Thyroid gland (tissue), 4 donors: ENCODE measurements at regions not wholly inside any gene's neighbourhood (a gene's known extent, or its start where the extent isn't known, plus 50 kb on each side); places are given as distances from the start of the nearest gene placed in this dataset.
A peak's percentile ranks its signal among the peaks of the same experiment; 100 is the strongest.

Experiments
- DNase-seq, 2 donors: peaks; one replicate each; pipeline ENCODE4 v3.0.0-alpha.2; 2019
- H3K27ac ChIP-seq, 3 donors: fragments of 200-600 bp; sonication (generic); 1 replicate in 2 of 3; 2 replicates in 1 of 3; pipeline ENCODE4 v1.5.1; 2016 to 2019; ENCODE audit warnings: mild to moderate bottlenecking in 1 of 3, moderate library complexity in 1 of 3
- H3K27me3 ChIP-seq: fragments of 200-600 bp; sonication (generic); one replicate; pipeline ENCODE4 v1.5.1; 2019
- H3K36me3 ChIP-seq, 2 donors: fragments of 200-600 bp; sonication (generic); one replicate each; pipeline ENCODE4 v1.5.1; 2016 to 2019
- H3K4me1 ChIP-seq, 2 donors: fragments of 200-600 bp; sonication (generic); one replicate each; pipeline ENCODE4 v1.5.1; 2017 to 2019
- H3K4me3 ChIP-seq, 3 donors: fragments of 200-600 bp; sonication (generic); replicated peaks in 1 of 3; 1 replicate in 2 of 3; 2 replicates in 1 of 3; pipeline ENCODE4 v1.5.1; 2016; ENCODE audit warnings: mild to moderate bottlenecking in 1 of 3
- H3K9me3 ChIP-seq: fragments of 200-600 bp; sonication (generic); one replicate; pipeline ENCODE4 v1.5.1; 2017
- POLR2A ChIP-seq, 2 donors: fragments of 450-650 bp; IDR thresholded peaks; one replicate each; pipeline ENCODE4 v1.6.1; 2017; ENCODE audit warnings: antibody characterized with exemption in 2 of 2, mild to moderate bottlenecking in 2 of 2, moderate library complexity in 1 of 2
- WGBS, 2 donors: methylation state at CpG; one replicate each; pipeline ENCODE4 v1.1.5; 2017; 5-methylcytosine and 5-hydroxymethylcytosine counted together
- intact Hi-C: fragments of 100-400 bp; cut with DNase I; formaldehyde crosslinking; loops from one replicate; pipeline ENCODE4 v1.15.1; 2023
- TF ChIP-seq, protein P1 (sequence below), 6 experiments: fragments of 200-600 bp in 3 of 6; fragments of 450-650 bp in 3 of 6; sonication (generic) in 3 of 6; IDR thresholded peaks; one replicate each; pipeline ENCODE4 v1.5.1; 2016 to 2019; ENCODE audit warnings: antibody characterized with exemption in 6 of 6, mild to moderate bottlenecking in 2 of 6, inconsistent platforms in 1 of 6, moderate library complexity in 1 of 6

DNA sequence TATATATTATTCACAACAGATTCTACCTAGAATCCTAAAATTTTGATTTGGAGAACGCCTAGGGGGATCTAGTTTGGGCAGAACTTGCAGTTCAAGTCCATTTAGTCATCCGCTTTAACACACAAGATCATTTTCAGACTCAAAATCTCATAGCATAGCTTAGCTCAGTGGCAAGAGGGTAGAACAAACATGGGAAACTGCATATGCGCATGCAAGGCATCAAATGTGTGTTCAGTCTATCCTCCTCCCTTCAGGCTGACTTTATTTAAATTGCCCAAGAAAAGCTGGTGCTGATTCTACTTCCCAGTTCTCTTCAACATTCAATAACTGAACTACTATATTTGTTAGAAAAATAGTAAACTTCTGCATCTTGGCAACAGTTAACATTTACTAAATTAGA is 79.6 kb upstream of the NRXN1 start:
- 89 to 96% methylated on average over 3 of the region's 3 CpGs for WGBS, 2 donors
- intact Hi-C loops = no loop called here
- Histone ChIP-seq H3K36me3 (no peaks in the 10 kb centered on the region), H3K9me3 (no peaks in the 10 kb centered on the region), H3K4me3 (no peak overlapping the region), H3K27me3 (no peaks in the 10 kb centered on the region), H3K27ac (no peak overlapping the region), H3K4me1 (no peaks in the 10 kb centered on the region)
- no peak for DNase-seq
- no peak for TF ChIP-seq POLR2A (IDR thresholded peaks at IDR 0.05)
- TF ChIP-seq, protein P1, sequence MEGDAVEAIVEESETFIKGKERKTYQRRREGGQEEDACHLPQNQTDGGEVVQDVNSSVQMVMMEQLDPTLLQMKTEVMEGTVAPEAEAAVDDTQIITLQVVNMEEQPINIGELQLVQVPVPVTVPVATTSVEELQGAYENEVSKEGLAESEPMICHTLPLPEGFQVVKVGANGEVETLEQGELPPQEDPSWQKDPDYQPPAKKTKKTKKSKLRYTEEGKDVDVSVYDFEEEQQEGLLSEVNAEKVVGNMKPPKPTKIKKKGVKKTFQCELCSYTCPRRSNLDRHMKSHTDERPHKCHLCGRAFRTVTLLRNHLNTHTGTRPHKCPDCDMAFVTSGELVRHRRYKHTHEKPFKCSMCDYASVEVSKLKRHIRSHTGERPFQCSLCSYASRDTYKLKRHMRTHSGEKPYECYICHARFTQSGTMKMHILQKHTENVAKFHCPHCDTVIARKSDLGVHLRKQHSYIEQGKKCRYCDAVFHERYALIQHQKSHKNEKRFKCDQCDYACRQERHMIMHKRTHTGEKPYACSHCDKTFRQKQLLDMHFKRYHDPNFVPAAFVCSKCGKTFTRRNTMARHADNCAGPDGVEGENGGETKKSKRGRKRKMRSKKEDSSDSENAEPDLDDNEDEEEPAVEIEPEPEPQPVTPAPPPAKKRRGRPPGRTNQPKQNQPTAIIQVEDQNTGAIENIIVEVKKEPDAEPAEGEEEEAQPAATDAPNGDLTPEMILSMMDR (IDR thresholded peaks at IDR 0.05) = no peak

DNA sequence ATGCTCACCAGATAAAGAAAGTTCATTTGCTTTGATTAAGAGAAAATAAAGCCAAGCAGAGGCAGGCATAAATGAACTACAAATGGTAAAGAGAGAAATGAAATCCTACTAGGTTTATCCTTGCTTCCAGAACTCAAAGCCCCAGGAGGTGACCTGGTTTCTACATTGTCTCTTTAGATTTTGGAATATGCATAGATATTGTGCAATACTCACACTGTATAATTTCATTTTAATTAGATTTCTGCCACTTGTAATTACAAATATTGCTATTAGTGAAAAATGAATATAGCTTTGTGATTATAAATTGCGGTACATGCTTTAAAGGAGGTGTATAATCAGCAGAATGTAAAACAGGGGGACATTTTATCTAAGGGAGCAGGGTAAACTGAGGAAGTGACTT is 76.9 kb upstream of the NRXN1 start:
- WGBS, 2 donors = 95 to 99% methylated on average over 1 of the region's 1 CpG
- Histone ChIP-seq H3K9me3 (no peaks in the 10 kb centered on the region), H3K27me3 (no peaks in the 10 kb centered on the region), H3K4me3 (no peak overlapping the region), H3K36me3 (no peaks in the 10 kb centered on the region), H3K4me1 (no peaks in the 10 kb centered on the region), H3K27ac (no peak overlapping the region)
- TF ChIP-seq POLR2A (IDR thresholded peaks at IDR 0.05) = no peak
- TF ChIP-seq, protein P1 (IDR thresholded peaks at IDR 0.05) = no peak
- no peak for DNase-seq
- intact Hi-C loops = no loop called here

DNA sequence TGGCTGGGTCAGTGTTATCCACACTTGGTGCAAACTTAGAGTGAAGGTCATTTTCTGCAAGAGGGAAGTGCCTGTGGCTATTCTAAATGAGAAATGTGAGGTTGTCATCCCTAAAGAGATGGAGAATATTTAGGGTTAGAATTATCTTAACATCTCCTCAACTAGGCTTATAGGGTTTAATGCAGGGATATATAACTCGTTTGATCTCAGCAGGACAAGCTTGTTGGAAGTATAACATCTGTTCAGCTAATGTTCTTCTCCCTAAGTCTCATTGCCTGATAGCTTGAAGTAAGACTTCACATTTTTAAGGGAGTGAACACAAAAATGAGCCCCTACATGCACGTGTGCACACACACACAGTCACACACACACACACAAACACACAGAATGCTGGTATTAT is 75.9 kb upstream of the NRXN1 start:
- H3K36me3 ChIP-seq = no peaks in the 10 kb centered on the region
- H3K4me3 ChIP-seq = no peak overlapping the region
- H3K9me3 ChIP-seq = no peaks in the 10 kb centered on the region
- 73 to 77% methylated on average over 2 of the region's 2 CpGs for WGBS, 2 donors
- intact Hi-C loops = no loop called here
- H3K27me3 ChIP-seq = no peaks in the 10 kb centered on the region
- no peak for DNase-seq
- no peaks in the 10 kb centered on the region for H3K4me1 ChIP-seq
- H3K27ac ChIP-seq = no peak overlapping the region
- TF ChIP-seq, protein P1 (IDR thresholded peaks at IDR 0.05) = no peak
- TF ChIP-seq POLR2A (IDR thresholded peaks at IDR 0.05) = no peak

DNA sequence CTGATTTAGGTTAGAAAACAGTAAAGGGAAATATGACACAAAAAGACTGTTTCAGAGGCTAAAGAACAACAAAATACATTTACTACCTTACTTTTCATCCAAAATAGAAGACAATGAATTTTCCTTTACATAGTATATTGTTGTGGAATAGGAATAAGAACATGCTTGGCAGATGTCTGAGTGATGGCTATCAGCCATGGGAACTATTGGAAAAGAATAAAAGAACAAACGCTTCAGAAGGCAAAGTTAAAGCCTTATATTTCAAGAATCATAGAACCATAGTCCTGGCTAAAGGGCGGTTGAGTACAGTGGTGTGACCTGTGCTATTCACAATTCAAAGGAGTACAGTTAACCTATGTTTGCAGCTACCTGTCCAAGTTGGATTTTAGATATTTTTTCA is 73.9 kb upstream of the NRXN1 start:
- no peaks in the 10 kb centered on the region for H3K36me3 ChIP-seq
- WGBS, 2 donors = 85 to 89% methylated on average over 2 of the region's 2 CpGs
- no peaks in the 10 kb centered on the region for H3K9me3 ChIP-seq
- no peaks in the 10 kb centered on the region for H3K4me1 ChIP-seq
- intact Hi-C loops = no loop called here
- H3K27me3 ChIP-seq = no peaks in the 10 kb centered on the region
- DNase-seq = no peak
- H3K4me3 ChIP-seq = no peak overlapping the region
- H3K27ac ChIP-seq = no peak overlapping the region
- TF ChIP-seq POLR2A (IDR thresholded peaks at IDR 0.05) = no peak
- TF ChIP-seq, protein P1 (IDR thresholded peaks at IDR 0.05) = no peak

DNA sequence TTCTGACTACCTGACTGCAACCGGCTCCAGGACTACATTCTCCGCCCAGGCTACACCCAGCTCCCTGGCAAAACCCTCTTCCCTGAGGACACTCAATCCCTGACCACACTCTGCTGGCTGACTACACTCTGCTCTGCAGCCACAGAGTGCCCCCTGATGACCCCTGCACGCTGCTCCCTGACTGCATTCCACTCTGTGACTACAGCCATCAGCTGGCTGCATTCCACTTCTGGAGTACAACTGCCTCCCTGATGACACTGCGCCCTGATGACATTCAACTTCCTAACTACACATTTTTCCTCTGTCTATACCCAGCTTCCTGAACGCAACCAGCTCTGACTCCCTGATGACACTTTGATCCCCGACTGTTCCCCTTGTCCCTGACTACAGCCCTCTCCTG is 71.3 kb upstream of the NRXN1 start:
- H3K9me3 ChIP-seq = no peaks in the 10 kb centered on the region
- no peaks in the 10 kb centered on the region for H3K36me3 ChIP-seq
- no peak overlapping the region for H3K4me3 ChIP-seq
- intact Hi-C loops = no loop called here
- WGBS, 2 donors = 21 to 23% methylated on average over 6 of the region's 6 CpGs
- DNase-seq = peak; percentile 35 to 54
- H3K4me1 ChIP-seq = no peaks in the 10 kb centered on the region
- no peak overlapping the region for H3K27ac ChIP-seq
- TF ChIP-seq POLR2A (IDR thresholded peaks at IDR 0.05) = no peak
- TF ChIP-seq, protein P1 (IDR thresholded peaks at IDR 0.05) = no peak
- no peaks in the 10 kb centered on the region for H3K27me3 ChIP-seq
